ENCODE measurements at regions not wholly inside any gene's neighbourhood (a gene's known extent, or its start where the extent isn't known, plus 50 kb on each side); places are given as distances from the start of the nearest gene placed in this dataset.

DNA sequence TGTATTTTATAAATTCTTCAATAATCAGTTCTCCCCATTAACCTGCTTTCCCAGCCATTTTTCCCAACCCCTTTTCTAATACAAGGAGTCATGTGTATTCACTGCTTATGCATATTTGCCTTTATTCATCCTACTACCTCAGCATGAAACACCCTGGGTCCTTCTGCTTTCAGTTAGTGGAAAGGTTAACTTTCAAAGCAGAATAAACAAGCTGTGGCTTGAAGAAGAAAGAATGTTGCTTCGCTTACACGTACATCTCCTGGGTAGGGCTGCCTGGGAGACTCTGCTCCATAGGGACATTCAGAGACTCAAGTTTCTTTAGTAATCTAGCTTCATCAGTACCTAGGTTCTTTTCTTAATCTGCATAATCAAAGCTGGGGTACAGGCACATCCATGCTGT, 567.8 kb upstream of the SLC10A2 start:
- TF ChIP-seq GATA3 (IDR thresholded peaks at IDR 0.05; ENCODE audit: low read depth, low read length) (no peak), GATA2 (IDR thresholded peaks at IDR 0.05; ENCODE audit: low read depth, low read length) (no peak)

Measured in SH-SY5Y (cell line).